ENCODE measurements at regions not wholly inside any gene's neighbourhood (a gene's known extent, or its start where the extent isn't known, plus 50 kb on each side); places are given as distances from the start of the nearest gene placed in this dataset.

GRCh38 chr17:73972901-73973300 lies 230.6 kb upstream of the RPL38 start:
- no peak for DNase-seq (ENCODE audit: low read depth)

GRCh38 chr17:73973586-73974409 lies 229.7 kb upstream of the RPL38 start:
- DNase-seq (ENCODE audit: low read depth), result peak; percentile 1
- TF ChIP-seq CTCF (IDR thresholded peaks at IDR 0.05; ENCODE audit: insufficient read depth, low read depth, low read length), result no peak
- H3K4me3 ChIP-seq (ENCODE audit: low read depth, low read length), result no peak overlapping the region

More at GRCh38 chr17:73972901-73973300, 230.6 kb upstream of the RPL38 start:
- no peak for TF ChIP-seq CTCF (IDR thresholded peaks at IDR 0.05; ENCODE audit: insufficient read depth, low read depth, low read length)
- H3K4me3 ChIP-seq (ENCODE audit: low read depth, low read length), result no peak overlapping the region

GRCh38 chr17:73974536-73974935 lies 228.9 kb upstream of the RPL38 start:
- no peak overlapping the region for H3K4me3 ChIP-seq (ENCODE audit: low read depth, low read length)
- TF ChIP-seq CTCF (IDR thresholded peaks at IDR 0.05; ENCODE audit: insufficient read depth, low read depth, low read length), result no peak
- no peak for DNase-seq (ENCODE audit: low read depth)

GRCh38 chr17:73976147-73976546 lies 227.3 kb upstream of the RPL38 start:
- no peak overlapping the region for H3K4me3 ChIP-seq (ENCODE audit: low read depth, low read length)
- no peak for TF ChIP-seq CTCF (IDR thresholded peaks at IDR 0.05; ENCODE audit: insufficient read depth, low read depth, low read length)
- no peak for DNase-seq (ENCODE audit: low read depth)

- TF ChIP-seq CTCF (IDR thresholded peaks at IDR 0.05; ENCODE audit: insufficient read depth, low read depth, low read length), result no peak
- DNase-seq (ENCODE audit: low read depth), result no peak
- H3K4me3 ChIP-seq (ENCODE audit: low read depth, low read length), result no peak overlapping the region
These were observed 226.6 kb upstream of the RPL38 start for GRCh38 chr17:73976676-73977521.

GRCh38 chr17:73980517-73980916 lies 223.0 kb upstream of the RPL38 start:
- H3K4me3 ChIP-seq (ENCODE audit: low read depth, low read length), result no peak overlapping the region
- no peak for TF ChIP-seq CTCF (IDR thresholded peaks at IDR 0.05; ENCODE audit: insufficient read depth, low read depth, low read length)
- no peak for DNase-seq (ENCODE audit: low read depth)
